ENCODE measurements at regions not wholly inside any gene's neighbourhood (a gene's known extent, or its start where the extent isn't known, plus 50 kb on each side); places are given as distances from the start of the nearest gene placed in this dataset.

- TF ChIP-seq ASH2L (IDR thresholded peaks at IDR 0.05; ENCODE audit: low read length) (peak; percentile 68), BRCA1 (IDR thresholded peaks at IDR 0.05; ENCODE audit: low read depth, low read length) (peak; percentile 62), FOSL1 (IDR thresholded peaks at IDR 0.05; ENCODE audit: insufficient read depth, low read depth, low read length) (no peak), RNF2 (IDR thresholded peaks at IDR 0.05; ENCODE audit: borderline replicate concordance, low read depth, low read length, missing control alignments, poor library complexity, severe bottlenecking) (peak; percentile 27), BACH1 (IDR thresholded peaks at IDR 0.05; ENCODE audit: low read length) (0 out of 2 replicates have a peak, but pooled peaks have one; percentile 15), HDAC2 (IDR thresholded peaks at IDR 0.05; ENCODE audit: borderline replicate concordance in 1 of 2, low read depth in 2 of 2, low read length in 2 of 2) (no peak), JUN (IDR thresholded peaks at IDR 0.05; ENCODE audit: low read depth, low read length) (0 out of 2 replicates have a peak, but pooled peaks have one; percentile 20), ZNF274 (IDR thresholded peaks at IDR 0.05; ENCODE audit: borderline replicate concordance, extremely low read depth, low read length) (no peak), TAF7 (optimal IDR thresholded peaks at IDR 0.05; ENCODE audit: borderline replicate concordance, low read depth, low read length) (peak; percentile 20), RBBP5 (IDR thresholded peaks at IDR 0.05; ENCODE audit: borderline replicate concordance, low read depth, low read length) (no peak), CREB1 (IDR thresholded peaks at IDR 0.05) (peak; percentile 88), ATF2 (IDR thresholded peaks at IDR 0.05; ENCODE audit: low read length) (peak; percentile 50; the same call in 1 of the 2 replicates), PHF8 (conservative IDR thresholded peaks at IDR 0.05; ENCODE audit: low read depth, low read length) (peak; percentile 55; the same call in 1 of the 2 replicates), KDM4A (IDR thresholded peaks at IDR 0.05; ENCODE audit: low read depth, low read length, severe bottlenecking) (peak; percentile 62)
- TF ChIP-seq, protein P1, sequence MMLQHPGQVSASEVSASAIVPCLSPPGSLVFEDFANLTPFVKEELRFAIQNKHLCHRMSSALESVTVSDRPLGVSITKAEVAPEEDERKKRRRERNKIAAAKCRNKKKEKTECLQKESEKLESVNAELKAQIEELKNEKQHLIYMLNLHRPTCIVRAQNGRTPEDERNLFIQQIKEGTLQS (IDR thresholded peaks at IDR 0.05; ENCODE audit: insufficient read depth, low read depth, low read length): no peak
- TF ChIP-seq, protein P2, sequence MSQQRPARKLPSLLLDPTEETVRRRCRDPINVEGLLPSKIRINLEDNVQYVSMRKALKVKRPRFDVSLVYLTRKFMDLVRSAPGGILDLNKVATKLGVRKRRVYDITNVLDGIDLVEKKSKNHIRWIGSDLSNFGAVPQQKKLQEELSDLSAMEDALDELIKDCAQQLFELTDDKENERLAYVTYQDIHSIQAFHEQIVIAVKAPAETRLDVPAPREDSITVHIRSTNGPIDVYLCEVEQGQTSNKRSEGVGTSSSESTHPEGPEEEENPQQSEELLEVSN (IDR thresholded peaks at IDR 0.05): peak; percentile 98
Measured at GRCh38 chr9:87148331-87149104, 201.2 kb upstream of the GAS1 start (continued).
